Neutrophil (primary cell): ENCODE measurements at regions not wholly inside any gene's neighbourhood (a gene's known extent, or its start where the extent isn't known, plus 50 kb on each side); places are given as distances from the start of the nearest gene placed in this dataset.

Experiments used
- H3K27ac ChIP-seq: fragments of 200-600 bp; sonication (generic); 2 replicates; pipeline ENCODE4 v1.5.1; 2016; ENCODE audit warnings: mild to moderate bottlenecking, moderate library complexity
- H3K27me3 ChIP-seq: fragments of 200-600 bp; sonication (generic); 2 replicates; pipeline ENCODE4 v1.6.0; 2016; ENCODE audit warnings: mild to moderate bottlenecking
- H3K36me3 ChIP-seq: fragments of 200-600 bp; sonication (generic); 2 replicates; pipeline ENCODE4 v1.5.1; 2017
- H3K4me1 ChIP-seq, 2 experiments: fragments of 200-600 bp in 1 of 2; sonication (generic) in 1 of 2; 1 replicate in 1 of 2; 2 replicates in 1 of 2; pipeline versions ENCODE4 v1.5.1 to v1.6.1; 2013 to 2016; ENCODE audit warnings: low read depth in 1 of 2, low read length in 1 of 2, mild to moderate bottlenecking in 1 of 2, moderate library complexity in 1 of 2; ENCODE audit not compliant: control insufficient read depth in 1 of 2, insufficient read depth in 1 of 2
- H3K4me3 ChIP-seq, 2 experiments: fragments of 200-600 bp in 1 of 2; sonication (generic) in 1 of 2; 1 replicate in 1 of 2; 2 replicates in 1 of 2; pipeline ENCODE4 v1.5.1; 2013 to 2016; ENCODE audit warnings: low read depth in 1 of 2, low read length in 1 of 2, mild to moderate bottlenecking in 1 of 2, moderate library complexity in 1 of 2
- H3K9me3 ChIP-seq: fragments of 200-600 bp; sonication (generic); 2 replicates; pipeline ENCODE4 v1.5.1; 2016
- CTCF ChIP-seq: fragments of 200-600 bp; sonication (generic); IDR thresholded peaks from 2 replicates; pipeline ENCODE4 v1.5.1; 2016; ENCODE audit warnings: antibody characterized with exemption

GRCh38 chrY:7929866-7930265, 1018.3 kb upstream of the AMELY start:
- Histone ChIP-seq H3K9me3 (no peaks in the 10 kb centered on the region), H3K36me3 (no peaks in the 10 kb centered on the region), H3K4me1 (no peaks in the 10 kb centered on the region), H3K27ac (no peak overlapping the region), H3K4me3 (no peak overlapping the region), H3K27me3 (no peaks in the 10 kb centered on the region)
- TF ChIP-seq CTCF, result no peak

GRCh38 chrY:7924059-7924458, 1012.5 kb upstream of the AMELY start:
- Histone ChIP-seq H3K27ac (no peak overlapping the region), H3K27me3 (no peaks in the 10 kb centered on the region), H3K36me3 (no peaks in the 10 kb centered on the region), H3K4me1 (no peaks in the 10 kb centered on the region), H3K9me3 (no peaks in the 10 kb centered on the region), H3K4me3 (no peak overlapping the region)
- TF ChIP-seq CTCF, result no peak

- H3K27ac ChIP-seq, result no peak overlapping the region
- no peaks in the 10 kb centered on the region for H3K27me3 ChIP-seq
- H3K9me3 ChIP-seq, result no peaks in the 10 kb centered on the region
- no peaks in the 10 kb centered on the region for H3K4me1 ChIP-seq
- H3K4me3 ChIP-seq, result no peak overlapping the region
- no peaks in the 10 kb centered on the region for H3K36me3 ChIP-seq
- TF ChIP-seq CTCF, result no peak
These were observed 1012.0 kb upstream of the AMELY start for GRCh38 chrY:7923476-7924017.

GRCh38 chrY:7920382-7920781, 1008.8 kb upstream of the AMELY start:
- no peaks in the 10 kb centered on the region for H3K36me3 ChIP-seq
- no peak overlapping the region for H3K27ac ChIP-seq
- no peaks in the 10 kb centered on the region for H3K27me3 ChIP-seq
- H3K4me3 ChIP-seq, result no peak overlapping the region
- no peaks in the 10 kb centered on the region for H3K9me3 ChIP-seq
- TF ChIP-seq CTCF, result no peak
- H3K4me1 ChIP-seq, result no peaks in the 10 kb centered on the region

- Histone ChIP-seq H3K27ac (no peak overlapping the region), H3K4me1 (no peaks in the 10 kb centered on the region), H3K27me3 (no peaks in the 10 kb centered on the region), H3K4me3 (no peak overlapping the region), H3K9me3 (no peaks in the 10 kb centered on the region), H3K36me3 (no peaks in the 10 kb centered on the region)
- no peak for TF ChIP-seq CTCF
These were observed 977.0 kb upstream of the AMELY start for GRCh38 chrY:7888506-7888905.

- peaks cover 0 to 50% of the 10 kb centered on the region in 2 experiments for H3K4me1 ChIP-seq
- no peak overlapping the region for H3K4me3 ChIP-seq
- H3K9me3 ChIP-seq, result no peaks in the 10 kb centered on the region
- no peak for TF ChIP-seq CTCF
- H3K36me3 ChIP-seq, result no peaks in the 10 kb centered on the region
- no peaks in the 10 kb centered on the region for H3K27me3 ChIP-seq
- peak overlapping the region; percentile 65 for H3K27ac ChIP-seq
These were observed 970.1 kb upstream of the AMELY start for GRCh38 chrY:7881696-7882095.
